ENCODE measurements at regions not wholly inside any gene's neighbourhood (a gene's known extent, or its start where the extent isn't known, plus 50 kb on each side); places are given as distances from the start of the nearest gene placed in this dataset.

- TF ChIP-seq CTCF (IDR thresholded peaks at IDR 0.05; ENCODE audit: insufficient read depth, low read length, poor library complexity, severe bottlenecking): no peak
- DNase-seq (ENCODE audit: extremely low read depth, insufficient read length): no peak
- H3K27me3 ChIP-seq (replicated peaks; ENCODE audit: control insufficient read depth, insufficient read depth, low read length): no peaks in the 10 kb centered on the region
- H3K36me3 ChIP-seq (ENCODE audit: control insufficient read depth, insufficient read depth, low read length): no peaks in the 10 kb centered on the region
- no peak overlapping the region for H3K4me3 ChIP-seq (replicated peaks; ENCODE audit: low read depth, low read length)
These were observed 139.5 kb upstream of the RND3 start for GRCh38 chr2:150626934-150627411.

GRCh38 chr2:150625741-150626140 lies 138.3 kb upstream of the RND3 start:
- Histone ChIP-seq H3K36me3 (ENCODE audit: control insufficient read depth, insufficient read depth, low read length) (no peaks in the 10 kb centered on the region), H3K4me3 (replicated peaks; ENCODE audit: low read depth, low read length) (no peak overlapping the region), H3K27me3 (replicated peaks; ENCODE audit: control insufficient read depth, insufficient read depth, low read length) (no peaks in the 10 kb centered on the region)
- no peak for DNase-seq (ENCODE audit: extremely low read depth, insufficient read length)
- TF ChIP-seq CTCF (IDR thresholded peaks at IDR 0.05; ENCODE audit: insufficient read depth, low read length, poor library complexity, severe bottlenecking): no peak

- no peak for DNase-seq (ENCODE audit: extremely low read depth, insufficient read length)
- no peak for TF ChIP-seq CTCF (IDR thresholded peaks at IDR 0.05; ENCODE audit: insufficient read depth, low read length, poor library complexity, severe bottlenecking)
- H3K36me3 ChIP-seq (ENCODE audit: control insufficient read depth, insufficient read depth, low read length): no peaks in the 10 kb centered on the region
- H3K4me3 ChIP-seq (replicated peaks; ENCODE audit: low read depth, low read length): no peak overlapping the region
- H3K27me3 ChIP-seq (replicated peaks; ENCODE audit: control insufficient read depth, insufficient read depth, low read length): no peaks in the 10 kb centered on the region
These were observed 137.8 kb upstream of the RND3 start for GRCh38 chr2:150625303-150625702.

- no peak for TF ChIP-seq CTCF (IDR thresholded peaks at IDR 0.05; ENCODE audit: insufficient read depth, low read length, poor library complexity, severe bottlenecking)
- DNase-seq (ENCODE audit: extremely low read depth, insufficient read length): peak; percentile 15
- H3K4me3 ChIP-seq (replicated peaks; ENCODE audit: low read depth, low read length): no peak overlapping the region
- H3K36me3 ChIP-seq (ENCODE audit: control insufficient read depth, insufficient read depth, low read length): no peaks in the 10 kb centered on the region
- no peaks in the 10 kb centered on the region for H3K27me3 ChIP-seq (replicated peaks; ENCODE audit: control insufficient read depth, insufficient read depth, low read length)
These were observed 136.5 kb upstream of the RND3 start for GRCh38 chr2:150624001-150624401.

- Histone ChIP-seq H3K36me3 (ENCODE audit: control insufficient read depth, insufficient read depth, low read length) (no peaks in the 10 kb centered on the region), H3K4me3 (replicated peaks; ENCODE audit: low read depth, low read length) (no peak overlapping the region), H3K27me3 (replicated peaks; ENCODE audit: control insufficient read depth, insufficient read depth, low read length) (no peaks in the 10 kb centered on the region)
- no peak for DNase-seq (ENCODE audit: extremely low read depth, insufficient read length)
- TF ChIP-seq CTCF (IDR thresholded peaks at IDR 0.05; ENCODE audit: insufficient read depth, low read length, poor library complexity, severe bottlenecking): no peak
These were observed 134.2 kb upstream of the RND3 start for GRCh38 chr2:150621526-150622213.

GRCh38 chr2:150620855-150621254 lies 133.4 kb upstream of the RND3 start:
- no peaks in the 10 kb centered on the region for H3K36me3 ChIP-seq (ENCODE audit: control insufficient read depth, insufficient read depth, low read length)
- no peak overlapping the region for H3K4me3 ChIP-seq (replicated peaks; ENCODE audit: low read depth, low read length)
- no peak for DNase-seq (ENCODE audit: extremely low read depth, insufficient read length)
- TF ChIP-seq CTCF (IDR thresholded peaks at IDR 0.05; ENCODE audit: insufficient read depth, low read length, poor library complexity, severe bottlenecking): no peak
- H3K27me3 ChIP-seq (replicated peaks; ENCODE audit: control insufficient read depth, insufficient read depth, low read length): no peaks in the 10 kb centered on the region

Data from GM06990 (cell line).